ENCODE measurements at regions not wholly inside any gene's neighbourhood (a gene's known extent, or its start where the extent isn't known, plus 50 kb on each side); places are given as distances from the start of the nearest gene placed in this dataset.

DNA sequence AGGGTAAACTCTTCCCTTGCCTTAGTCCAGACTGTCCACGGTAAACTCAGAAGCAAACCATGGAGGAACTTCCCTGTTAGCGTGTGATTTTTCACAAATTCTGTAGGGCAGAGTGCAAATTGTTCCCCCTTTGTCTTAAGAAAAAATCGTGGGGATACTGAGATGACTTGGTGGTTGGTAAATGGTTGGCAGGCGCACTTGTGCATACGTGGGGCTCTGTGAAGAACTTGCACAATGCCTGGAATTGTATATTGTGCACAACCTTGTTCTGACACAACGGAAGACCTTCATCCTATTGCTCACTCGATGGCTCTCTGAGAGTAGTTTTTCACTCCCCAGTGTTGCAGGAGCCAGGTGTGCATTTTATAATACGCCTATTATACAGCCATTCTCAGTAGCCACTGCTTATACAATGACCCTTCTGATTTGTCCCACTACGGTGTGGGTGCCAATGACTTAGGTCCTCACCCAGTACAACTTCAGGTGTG is 150.0 kb downstream of the SPRY1 start:
- no peak for DNase-seq (ENCODE audit: insufficient read length)
- TF ChIP-seq POLR2AphosphoS5 (IDR thresholded peaks at IDR 0.05; ENCODE audit: low read depth, low read length) (no peak), POLR2A (IDR thresholded peaks at IDR 0.05; ENCODE audit: low read depth, low read length) (no peak), TAF1 (IDR thresholded peaks at IDR 0.05; ENCODE audit: borderline replicate concordance, low read depth, low read length) (no peak)
- no peak for FAIRE-seq

- no peak for FAIRE-seq
- TF ChIP-seq TAF1 (IDR thresholded peaks at IDR 0.05; ENCODE audit: borderline replicate concordance, low read depth, low read length) (no peak), POLR2AphosphoS5 (IDR thresholded peaks at IDR 0.05; ENCODE audit: low read depth, low read length) (no peak), POLR2A (IDR thresholded peaks at IDR 0.05; ENCODE audit: low read depth, low read length) (no peak)
- DNase-seq (ENCODE audit: insufficient read length), result no peak
Measured at GRCh38 chr4:123547216-123548165, 150.9 kb downstream of the SPRY1 start.

DNA sequence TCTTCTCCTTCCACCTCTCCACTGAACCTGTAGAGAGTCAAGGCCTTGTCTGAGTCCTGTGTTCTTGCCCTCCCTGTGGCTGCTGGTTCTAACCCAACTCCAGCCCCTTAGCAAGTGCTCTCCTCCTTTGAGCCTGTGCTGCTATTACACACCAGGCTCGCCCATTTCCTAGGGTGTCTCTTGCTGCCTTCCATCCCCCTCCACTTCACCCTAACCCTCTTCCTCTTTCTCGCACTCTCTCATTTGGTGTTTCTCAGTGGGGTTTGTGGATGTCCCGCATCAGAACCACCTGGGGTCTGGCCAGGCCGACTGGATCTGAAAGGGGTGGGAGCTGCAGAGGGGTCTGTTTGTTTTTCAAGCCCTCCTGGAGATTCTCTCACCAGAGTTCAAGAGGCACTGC is 156.7 kb downstream of the SPRY1 start:
- FAIRE-seq, result no peak
- DNase-seq (ENCODE audit: insufficient read length), result no peak

GRCh38 chr4:123553733-123554637 is 157.4 kb downstream of the SPRY1 start:
- DNase-seq (ENCODE audit: insufficient read length) (no peak), FAIRE-seq (no peak)
- TF ChIP-seq POLR2A (IDR thresholded peaks at IDR 0.05; ENCODE audit: low read depth, low read length) (no peak), TAF1 (IDR thresholded peaks at IDR 0.05; ENCODE audit: borderline replicate concordance, low read depth, low read length) (no peak), POLR2AphosphoS5 (IDR thresholded peaks at IDR 0.05; ENCODE audit: low read depth, low read length) (no peak)

More for the DNA sequence above, 156.7 kb downstream of the SPRY1 start:
- no peak for TF ChIP-seq POLR2A (IDR thresholded peaks at IDR 0.05; ENCODE audit: low read depth, low read length)
- no peak for TF ChIP-seq POLR2AphosphoS5 (IDR thresholded peaks at IDR 0.05; ENCODE audit: low read depth, low read length)
- no peak for TF ChIP-seq TAF1 (IDR thresholded peaks at IDR 0.05; ENCODE audit: borderline replicate concordance, low read depth, low read length)

- DNase-seq (ENCODE audit: insufficient read length), result no peak
Measured at GRCh38 chr4:123554801-123555232, 158.2 kb downstream of the SPRY1 start.

GRCh38 chr4:123555233-123555806 is 158.7 kb downstream of the SPRY1 start:
- FAIRE-seq (no peak), DNase-seq (ENCODE audit: insufficient read length) (no peak)
- TF ChIP-seq POLR2A (IDR thresholded peaks at IDR 0.05; ENCODE audit: low read depth, low read length) (no peak), TAF1 (IDR thresholded peaks at IDR 0.05; ENCODE audit: borderline replicate concordance, low read depth, low read length) (no peak), POLR2AphosphoS5 (IDR thresholded peaks at IDR 0.05; ENCODE audit: low read depth, low read length) (no peak)

More at GRCh38 chr4:123554801-123555232, 158.2 kb downstream of the SPRY1 start:
- no peak for FAIRE-seq
- TF ChIP-seq TAF1 (IDR thresholded peaks at IDR 0.05; ENCODE audit: borderline replicate concordance, low read depth, low read length) (no peak), POLR2A (IDR thresholded peaks at IDR 0.05; ENCODE audit: low read depth, low read length) (no peak), POLR2AphosphoS5 (IDR thresholded peaks at IDR 0.05; ENCODE audit: low read depth, low read length) (no peak)

GRCh38 chr4:123555807-123556273 is 159.2 kb downstream of the SPRY1 start:
- FAIRE-seq (no peak), DNase-seq (ENCODE audit: insufficient read length) (no peak)
- TF ChIP-seq POLR2A (IDR thresholded peaks at IDR 0.05; ENCODE audit: low read depth, low read length), result no peak
- TF ChIP-seq TAF1 (IDR thresholded peaks at IDR 0.05; ENCODE audit: borderline replicate concordance, low read depth, low read length), result no peak
- no peak for TF ChIP-seq POLR2AphosphoS5 (IDR thresholded peaks at IDR 0.05; ENCODE audit: low read depth, low read length)

DNA sequence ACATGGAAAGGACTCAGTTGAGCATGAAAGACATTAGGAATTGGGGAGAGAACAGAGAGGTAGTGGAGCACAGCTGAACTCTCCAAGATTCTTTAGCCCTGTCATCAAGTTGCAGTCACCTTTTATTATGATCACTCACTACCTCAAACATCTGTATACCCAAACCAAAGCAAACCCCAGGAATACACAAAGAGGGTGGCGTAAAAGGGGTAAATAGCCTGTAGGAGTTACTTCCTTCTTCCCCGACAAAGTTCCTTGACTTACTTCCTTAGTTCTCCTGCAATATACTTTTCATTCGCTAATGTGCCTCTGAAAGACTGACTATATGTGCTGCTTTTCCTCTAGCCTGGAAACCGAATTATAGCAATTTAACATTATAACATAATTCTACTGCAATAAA is 159.9 kb downstream of the SPRY1 start:
- FAIRE-seq (no peak), DNase-seq (ENCODE audit: insufficient read length) (no peak)
- no peak for TF ChIP-seq POLR2A (IDR thresholded peaks at IDR 0.05; ENCODE audit: low read depth, low read length)
- no peak for TF ChIP-seq POLR2AphosphoS5 (IDR thresholded peaks at IDR 0.05; ENCODE audit: low read depth, low read length)
- no peak for TF ChIP-seq TAF1 (IDR thresholded peaks at IDR 0.05; ENCODE audit: borderline replicate concordance, low read depth, low read length)

GRCh38 chr4:123557857-123558536 is 161.4 kb downstream of the SPRY1 start:
- DNase-seq (ENCODE audit: insufficient read length) (no peak), FAIRE-seq (no peak)
- TF ChIP-seq POLR2A (IDR thresholded peaks at IDR 0.05; ENCODE audit: low read depth, low read length) (no peak), TAF1 (IDR thresholded peaks at IDR 0.05; ENCODE audit: borderline replicate concordance, low read depth, low read length) (no peak), POLR2AphosphoS5 (IDR thresholded peaks at IDR 0.05; ENCODE audit: low read depth, low read length) (no peak)

- no peak for FAIRE-seq
- no peak for TF ChIP-seq TAF1 (IDR thresholded peaks at IDR 0.05; ENCODE audit: borderline replicate concordance, low read depth, low read length)
- TF ChIP-seq POLR2AphosphoS5 (IDR thresholded peaks at IDR 0.05; ENCODE audit: low read depth, low read length), result no peak
- no peak for TF ChIP-seq POLR2A (IDR thresholded peaks at IDR 0.05; ENCODE audit: low read depth, low read length)
- no peak for DNase-seq (ENCODE audit: insufficient read length)
Measured at GRCh38 chr4:123558865-123559264, 162.3 kb downstream of the SPRY1 start.

Data from GM12892 (cell line).